Loucy (cell line): ENCODE measurements at regions not wholly inside any gene's neighbourhood (a gene's known extent, or its start where the extent isn't known, plus 50 kb on each side); places are given as distances from the start of the nearest gene placed in this dataset.

Experiments used
- CTCF ChIP-seq: fragments of 200-600 bp; sonication (generic); conservative IDR thresholded peaks from 2 replicates; pipeline ENCODE4 v1.5.1; 2014; ENCODE audit warnings: mild to moderate bottlenecking, antibody characterized with exemption, low read length
- EZH2phosphoT487 ChIP-seq: fragments of 200-600 bp; IDR thresholded peaks from 2 replicates; pipeline ENCODE4 v1.6.1; 2018; ENCODE audit warnings: antibody characterized with exemption, mild to moderate bottlenecking, moderate library complexity, borderline replicate concordance

DNA sequence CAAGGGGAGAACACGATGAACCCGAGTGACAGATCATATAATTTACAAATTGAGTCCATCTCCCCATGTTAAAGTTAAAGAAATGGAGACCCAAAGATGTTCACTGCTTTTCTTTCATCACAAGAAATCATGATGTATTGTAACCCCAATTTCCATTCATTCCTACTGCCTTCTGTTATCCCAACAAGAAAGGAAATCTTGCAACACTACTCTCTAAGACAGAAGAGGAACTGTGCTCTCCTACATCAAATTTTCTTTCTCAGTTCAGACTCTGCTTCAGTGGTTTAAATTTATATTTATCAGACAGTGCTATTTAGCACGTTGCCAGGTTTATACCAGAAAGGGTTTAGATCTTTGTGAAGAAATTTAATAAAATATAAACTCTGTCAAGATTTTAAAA lies 83.8 kb upstream of the RASA1 start:
- TF ChIP-seq CTCF (no peak), EZH2phosphoT487 (no peak)
